H1 (cell line): ENCODE measurements at regions not wholly inside any gene's neighbourhood (a gene's known extent, or its start where the extent isn't known, plus 50 kb on each side); places are given as distances from the start of the nearest gene placed in this dataset.
A peak's percentile ranks its signal among the peaks of the same experiment; 100 is the strongest.

ENCODE experiments used
- CTCF ChIA-PET: fragments of 300-600 bp; sonication (Branson Sonifier 250); formaldehyde crosslinking; loops from one replicate; lab custom pipeline; 2021; ENCODE audit not compliant: partially characterized antibody; lab: Charles Lee
- POLR2A ChIA-PET: fragments of 300-600 bp; sonication (Branson Sonifier 250); formaldehyde crosslinking; loops from one replicate; lab custom pipeline; 2021; ENCODE audit warnings: inconsistent platforms; ENCODE audit not compliant: partially characterized antibody; lab: Charles Lee
- DNase-seq, 2 experiments: peaks; one replicate each; pipeline versions ENCODE4 v3.0.0 to v3.0.0-alpha.2; 2010 to 2022; ENCODE audit warnings: low spot score in 2 of 2, low read depth in 1 of 2, mixed read lengths in 1 of 2
- FAIRE-seq: peaks from 2 replicates; lab custom pipeline; 2011; peaks lifted over from hg19 to GRCh38; lab: Jason Lieb, UNC
- H2AFZ ChIP-seq: 2 replicates; pipeline ENCODE4 v1.8.1; 2012; ENCODE audit warnings: low read length, inconsistent platforms
- H2AK5ac ChIP-seq: 2 replicates; pipeline ENCODE4 v1.6.1; 2013; ENCODE audit warnings: low read depth, low read length
- H2BK120ac ChIP-seq: replicated peaks from 2 replicates; pipeline ENCODE3; 2013; ENCODE audit warnings: low read depth, low read length, inconsistent platforms
- H2BK12ac ChIP-seq: 2 replicates; pipeline ENCODE4 v1.6.1; 2013; ENCODE audit warnings: low read depth, low read length
- H2BK15ac ChIP-seq: 2 replicates; pipeline ENCODE4 v1.6.1; 2013; ENCODE audit warnings: low read length
- H2BK20ac ChIP-seq: 2 replicates; pipeline ENCODE4 v1.6.1; 2013; ENCODE audit warnings: low read length
- H2BK5ac ChIP-seq: 2 replicates; pipeline ENCODE4 v1.6.1; 2013; ENCODE audit warnings: low read depth, low read length
- H3K14ac ChIP-seq: 2 replicates; pipeline ENCODE4 v1.6.1; 2013; ENCODE audit warnings: inconsistent platforms; ENCODE audit not compliant: insufficient read length
- H3K18ac ChIP-seq: 2 replicates; pipeline ENCODE4 v1.6.1; 2013; ENCODE audit warnings: low read length; ENCODE audit errors: extremely low read depth
- H3K23ac ChIP-seq: 2 replicates; pipeline ENCODE4 v1.6.1; 2013; ENCODE audit warnings: inconsistent platforms; ENCODE audit not compliant: insufficient read length
- H3K23me2 ChIP-seq: 2 replicates; pipeline ENCODE4 v1.6.1; 2013; ENCODE audit warnings: low read depth, low read length
- H3K27ac ChIP-seq: 2 replicates; pipeline ENCODE4 v1.6.1; 2011; ENCODE audit warnings: low read depth, low read length, inconsistent platforms
- H3K27me3 ChIP-seq, 4 experiments: replicated peaks in 1 of 4; 1 replicate in 1 of 4; 2 replicates in 3 of 4; pipeline versions ENCODE4 v1.6.1 to v1.8.1; 2011 to 2013; ENCODE audit warnings: low read length in 3 of 4, mild to moderate bottlenecking in 3 of 4, inconsistent platforms in 2 of 4, mixed read lengths in 2 of 4, moderate library complexity in 1 of 4; ENCODE audit not compliant: control insufficient read depth in 3 of 4, insufficient read depth in 3 of 4; ENCODE audit errors: extremely low read depth in 1 of 4
- H3K36me3 ChIP-seq, 4 experiments: 2 replicates each; pipeline versions ENCODE4 v1.6.1 to v1.8.1; 2011 to 2013; ENCODE audit warnings: mild to moderate bottlenecking in 4 of 4, low read length in 3 of 4, moderate library complexity in 2 of 4, control low read depth in 1 of 4, inconsistent platforms in 1 of 4; ENCODE audit not compliant: insufficient read depth in 4 of 4, control insufficient read depth in 2 of 4
- H3K4ac ChIP-seq: replicated peaks from 2 replicates; pipeline ENCODE3; 2013; ENCODE audit warnings: low read length, low read depth, mixed read lengths, inconsistent platforms; ENCODE audit not compliant: insufficient read length
- H3K4me1 ChIP-seq, 4 experiments: replicated peaks in 1 of 4; 1 replicate in 1 of 4; 2 replicates in 3 of 4; pipeline versions ENCODE4 v1.6.1 to v1.8.1; 2011 to 2013; ENCODE audit warnings: low read length in 3 of 4, inconsistent platforms in 2 of 4, mixed read lengths in 1 of 4; ENCODE audit not compliant: insufficient read depth in 4 of 4, control insufficient read depth in 3 of 4
- H3K4me2 ChIP-seq, 2 experiments: 2 replicates each; pipeline versions ENCODE4 v1.6.1 to v1.8.1; 2011 to 2013; ENCODE audit warnings: low read depth in 2 of 2, low read length in 2 of 2, control low read depth in 1 of 2, inconsistent platforms in 1 of 2, mild to moderate bottlenecking in 1 of 2; ENCODE audit not compliant: insufficient read depth in 1 of 2
- H3K4me3 ChIP-seq, 4 experiments: fragments of 200-600, 300-600 bp in 1 of 4; sonication (generic), shearing (Covaris generic), sonication (Bioruptor Twin) in 1 of 4; 2 replicates each; pipeline versions ENCODE4 v1.5.1 to v1.8.1; 2011 to 2016; ENCODE audit warnings: low read length in 4 of 4, low read depth in 3 of 4, control low read depth in 2 of 4, inconsistent platforms in 2 of 4, mild to moderate bottlenecking in 2 of 4, mixed read lengths in 1 of 4, moderate library complexity in 1 of 4; ENCODE audit not compliant: insufficient read depth in 2 of 4; ENCODE audit errors: extremely low read depth in 1 of 4
- H3K56ac ChIP-seq: replicated peaks from 2 replicates; pipeline ENCODE3; 2013; ENCODE audit warnings: low read depth, mild to moderate bottlenecking, mixed read lengths, low read length, inconsistent platforms; ENCODE audit not compliant: insufficient read length
- H3K79me1 ChIP-seq: 2 replicates; pipeline ENCODE4 v1.6.1; 2013; ENCODE audit warnings: low read depth, low read length, control low read depth
- H3K79me2 ChIP-seq, 2 experiments: 2 replicates each; pipeline versions ENCODE4 v1.6.1 to v1.8.1; 2012 to 2013; ENCODE audit warnings: low read length in 2 of 2, mild to moderate bottlenecking in 2 of 2, inconsistent platforms in 1 of 2; ENCODE audit not compliant: insufficient read depth in 2 of 2, control insufficient read depth in 1 of 2
- H3K9ac ChIP-seq, 4 experiments: replicated peaks in 1 of 4; 1 replicate in 1 of 4; 2 replicates in 3 of 4; pipeline versions ENCODE4 v1.6.1 to v1.8.1; 2011 to 2013; ENCODE audit warnings: low read depth in 3 of 4, low read length in 3 of 4, control low read depth in 2 of 4, mild to moderate bottlenecking in 2 of 4, moderate library complexity in 2 of 4, inconsistent platforms in 1 of 4; ENCODE audit errors: extremely low read depth in 1 of 4
- H3K9me3 ChIP-seq, 2 experiments: 2 replicates each; pipeline versions ENCODE4 v1.6.1 to v1.8.1; 2012 to 2013; ENCODE audit warnings: mild to moderate bottlenecking in 2 of 2, moderate library complexity in 2 of 2, control low read depth in 1 of 2, inconsistent platforms in 1 of 2, low read depth in 1 of 2, low read length in 1 of 2, mixed read lengths in 1 of 2; ENCODE audit not compliant: insufficient read depth in 2 of 2
- H4K20me1 ChIP-seq, 2 experiments: replicated peaks in 1 of 2; 2 replicates each; pipeline versions ENCODE3 to v1.8.1; 2011 to 2013; ENCODE audit warnings: inconsistent platforms in 2 of 2, low read length in 2 of 2, mild to moderate bottlenecking in 1 of 2; ENCODE audit not compliant: insufficient read depth in 2 of 2, control insufficient read depth in 1 of 2
- H4K5ac ChIP-seq: 2 replicates; pipeline ENCODE4 v1.6.1; 2013; ENCODE audit warnings: low read length, low read depth, mixed read lengths, inconsistent platforms; ENCODE audit not compliant: insufficient read length
- H4K8ac ChIP-seq: 2 replicates; pipeline ENCODE4 v1.8.0; 2013; ENCODE audit warnings: mild to moderate bottlenecking, moderate library complexity, low read length, inconsistent platforms; ENCODE audit not compliant: insufficient read depth; ENCODE audit errors: extremely low read depth
- H4K91ac ChIP-seq: replicated peaks from 2 replicates; pipeline ENCODE3; 2013; ENCODE audit warnings: low read length, mixed read lengths, inconsistent platforms; ENCODE audit not compliant: insufficient read length
- CTCF ChIP-seq, 3 experiments: IDR thresholded peaks; 1 replicate in 2 of 3; 2 replicates in 1 of 3; pipeline versions ENCODE4 v1.5.1 to v1.6.1; 2011; ENCODE audit warnings: low read length in 3 of 3, mild to moderate bottlenecking in 3 of 3, inconsistent platforms in 2 of 3, low read depth in 1 of 3, moderate library complexity in 1 of 3; ENCODE audit not compliant: insufficient read depth in 1 of 3; ENCODE audit errors: control extremely low read depth in 1 of 3
- HDAC2 ChIP-seq, 2 experiments: fragments of 300-600 bp in 1 of 2; sonication (generic) in 1 of 2; IDR thresholded peaks; 2 replicates each; pipeline ENCODE4 v1.6.1; 2011 to 2012; ENCODE audit warnings: low read depth in 2 of 2, low read length in 2 of 2, mild to moderate bottlenecking in 2 of 2, moderate library complexity in 2 of 2, borderline replicate concordance in 1 of 2, inconsistent platforms in 1 of 2
- JUND ChIP-seq: IDR thresholded peaks from 2 replicates; pipeline ENCODE4 v1.6.1; 2011; ENCODE audit warnings: mild to moderate bottlenecking, improper control_type of control experiment, low read length
- MAFK ChIP-seq: IDR thresholded peaks from 2 replicates; pipeline ENCODE4 v1.6.1; 2012; ENCODE audit warnings: low read depth, mild to moderate bottlenecking, improper control_type of control experiment, low read length
- YY1 ChIP-seq: IDR thresholded peaks from 2 replicates; pipeline ENCODE4 v1.6.1; 2011; ENCODE audit warnings: low read depth, mild to moderate bottlenecking, low read length
- WGBS, 2 experiments: shearing (Covaris generic) in 1 of 2; methylation state at CpG; one replicate each; pipeline versions ENCODE4 v1.1.6 to v1.1.7; 2013 to 2015; ENCODE audit warnings: low lambda C conversion rate in 2 of 2, mixed read lengths in 2 of 2, inconsistent platforms in 1 of 2, low coverage in 1 of 2, missing lambda C conversion rate in 1 of 2; ENCODE audit not compliant: insufficient replicate concordance in 2 of 2, insufficient coverage in 1 of 2, insufficient read length in 1 of 2; ENCODE audit errors: extremely low coverage in 1 of 2, missing lambda C conversion rate in 1 of 2; 5-methylcytosine and 5-hydroxymethylcytosine counted together

- Histone ChIP-seq H4K8ac (no peak overlapping the region), H3K23me2 (no peaks in the 10 kb centered on the region), H3K9me3 (peaks cover 0 to 9% of the 10 kb centered on the region in 2 experiments; a peak in 2 of 4 replicates), H3K4me2 (no peak overlapping the region), H3K14ac (no peak overlapping the region), H2BK20ac (no peak overlapping the region), H3K18ac (no peak overlapping the region), H3K36me3 (no peaks in the 10 kb centered on the region), H3K79me2 (no peaks in the 10 kb centered on the region), H2BK12ac (no peak overlapping the region), H2BK15ac (no peak overlapping the region), H2BK120ac (no peak overlapping the region), H3K79me1 (no peaks in the 10 kb centered on the region), H4K5ac (no peak overlapping the region), H3K4me1 (no peaks in the 10 kb centered on the region), H3K4ac (no peak overlapping the region), H3K9ac (no peak overlapping the region), H2BK5ac (no peak overlapping the region; the same call in 1 of the 2 replicates), H4K20me1 (no peaks in the 10 kb centered on the region), H3K27me3 (no peaks in the 10 kb centered on the region), H2AFZ (peak overlapping the region; percentile 62; the same call in 1 of the 2 replicates), H2AK5ac (no peak overlapping the region), H3K4me3 (no peak overlapping the region), H4K91ac (no peak overlapping the region), H3K23ac (no peak overlapping the region), H3K27ac (no peak overlapping the region), H3K56ac (no peak overlapping the region)
- POLR2A ChIA-PET, result no interaction called here
- WGBS, 2 experiments, result 87% methylated on average over 2 of the region's 2 CpGs; no CpG with 5 or more reads in 1 of the 2 experiments
- CTCF ChIA-PET, result interaction anchor here (0.6 kb wide), 1 partner anchor 79 kb away, joined by 3 read pairs; no protein-coding TSS in a partner anchor
- 0 out of 2 replicates have a peak, but pooled peaks have one; percentile 9 for TF ChIP-seq YY1
- no peak for TF ChIP-seq JUND
- TF ChIP-seq HDAC2 (IDR thresholded peaks at IDR 0.05; ENCODE audit: borderline replicate concordance in 1 of 2, low read depth in 2 of 2, low read length in 2 of 2), result no peak
- TF ChIP-seq CTCF (IDR thresholded peaks at IDR 0.05; ENCODE audit: control extremely low read depth in 1 of 3, insufficient read depth in 1 of 3, low read depth in 1 of 3, low read length in 3 of 3), result no peak
- TF ChIP-seq MAFK, result peak; percentile 76
- DNase-seq (no peak), FAIRE-seq (no peak)
Measured at GRCh38 chr6:82458705-82459104, 95.1 kb downstream of the TPBG start.
